GM12873 (cell line): ENCODE measurements at regions not wholly inside any gene's neighbourhood (a gene's known extent, or its start where the extent isn't known, plus 50 kb on each side); places are given as distances from the start of the nearest gene placed in this dataset.

Experiments used
- CTCF ChIP-seq: IDR thresholded peaks from 2 replicates; pipeline ENCODE4 v1.5.1; 2012; ENCODE audit warnings: low read depth, mild to moderate bottlenecking, moderate library complexity, low read length, control low read depth; ENCODE audit not compliant: insufficient read depth; ENCODE audit errors: missing control alignments

- no peak for TF ChIP-seq CTCF
Measured at GRCh38 chr6:44531442-44532015, 144.0 kb downstream of the CDC5L start.

DNA sequence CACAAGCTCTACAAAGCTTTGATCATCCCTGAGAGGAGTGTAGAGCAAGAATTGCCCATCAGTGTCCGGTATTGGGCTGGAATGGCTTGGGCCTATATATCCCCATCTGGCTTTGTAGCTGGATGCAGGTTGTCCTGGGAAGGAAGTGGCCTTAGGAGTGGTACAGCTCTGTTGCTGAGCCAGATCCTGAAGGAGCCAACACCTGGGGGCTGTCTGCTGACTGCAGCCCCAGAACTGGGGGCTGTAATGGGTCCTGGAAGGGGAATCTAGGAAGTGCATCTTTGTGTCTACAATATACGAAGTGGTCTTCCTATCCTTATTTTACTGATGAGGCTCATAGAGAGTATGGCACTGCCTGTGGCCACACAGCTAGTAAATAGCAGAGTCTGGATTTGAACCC, 145.9 kb downstream of the CDC5L start:
- no peak for TF ChIP-seq CTCF

- TF ChIP-seq CTCF: no peak
Measured at GRCh38 chr6:44534291-44534690, 146.8 kb downstream of the CDC5L start.

GRCh38 chr6:44535446-44535845, 147.9 kb downstream of the CDC5L start:
- no peak for TF ChIP-seq CTCF

DNA sequence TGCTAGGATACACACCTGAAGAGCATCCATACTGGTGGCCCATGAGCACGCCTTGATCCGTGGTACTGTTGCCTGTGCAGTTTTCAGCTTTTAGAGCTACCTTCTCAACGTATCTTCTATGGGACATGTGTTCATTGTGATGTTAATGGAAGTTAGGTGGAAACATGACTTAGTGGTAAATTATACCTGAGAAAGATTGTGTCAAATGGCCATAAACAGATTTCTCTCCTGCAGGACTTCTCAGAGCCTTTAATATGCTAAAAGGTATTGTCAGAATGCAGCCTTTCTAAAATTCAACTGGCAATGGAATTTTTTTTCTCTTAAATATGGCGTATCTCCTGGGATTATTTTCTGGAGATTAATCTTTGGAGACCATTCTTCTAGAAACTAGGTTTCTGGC, 148.5 kb downstream of the CDC5L start:
- TF ChIP-seq CTCF: no peak

DNA sequence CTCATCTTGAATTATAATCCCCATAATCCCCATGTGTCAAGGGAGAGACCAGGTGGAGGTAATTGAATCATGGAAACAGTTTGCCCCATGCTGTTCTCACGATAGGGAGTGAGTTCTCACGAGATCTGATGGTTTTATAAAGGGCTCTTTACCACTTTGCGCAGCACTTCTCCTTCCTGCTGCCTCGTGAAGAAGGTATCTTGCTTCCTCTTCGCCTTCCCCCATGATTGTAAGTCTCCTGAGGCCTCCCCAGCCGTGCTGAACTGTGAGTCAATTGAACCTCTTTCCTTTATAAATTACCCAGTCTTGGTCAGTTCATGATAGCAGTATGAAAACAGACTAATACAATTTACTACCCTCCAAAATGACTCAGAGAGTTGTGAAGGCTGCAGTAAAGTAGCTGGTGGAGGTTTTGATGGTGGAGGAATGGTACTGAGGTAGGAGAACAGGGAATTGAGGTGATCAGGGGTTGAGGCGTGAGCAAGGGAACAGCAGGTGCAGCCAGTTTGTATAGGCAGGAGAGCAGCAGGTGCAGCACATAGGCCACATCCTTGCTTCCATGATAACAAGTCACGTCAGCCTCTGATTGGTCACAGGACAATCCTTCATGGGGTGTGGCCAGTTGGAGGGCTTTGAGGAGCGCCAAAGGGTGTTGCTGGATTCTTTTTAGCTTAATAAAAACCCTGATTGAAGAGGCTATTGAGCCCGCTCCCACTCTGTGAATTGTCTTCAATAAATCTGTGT, 150.0 kb downstream of the CDC5L start:
- no peak for TF ChIP-seq CTCF

DNA sequence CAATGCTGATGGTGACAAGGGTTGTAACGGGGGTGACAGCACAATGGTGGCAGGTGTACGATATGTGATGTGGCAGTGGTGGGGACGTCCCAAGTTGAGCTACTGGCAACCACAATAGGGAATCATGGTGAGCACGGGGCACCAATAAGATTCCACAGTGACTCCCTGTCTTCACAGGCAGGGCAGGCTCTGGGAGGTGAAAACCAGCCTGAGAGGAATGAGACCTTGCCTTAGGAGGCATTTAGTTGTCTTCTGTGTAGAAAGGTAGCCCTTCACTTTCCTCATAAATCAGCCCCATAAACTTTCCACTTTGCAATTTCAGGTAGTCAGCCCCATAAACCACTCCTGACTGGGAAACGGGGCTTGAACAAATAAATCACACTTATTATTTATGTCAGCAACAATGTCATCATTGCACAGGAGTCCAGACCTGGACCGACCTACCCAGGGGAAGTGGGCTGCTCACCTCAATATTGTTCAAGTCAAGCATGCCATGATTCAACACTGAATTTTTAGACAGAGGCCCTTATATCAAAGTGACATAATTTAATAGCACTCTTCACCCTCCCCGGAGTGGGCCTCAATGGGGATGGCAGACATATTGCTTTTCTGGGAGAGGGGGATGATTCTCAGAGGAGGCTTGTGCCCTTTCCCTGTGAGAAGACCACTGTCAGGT, 150.8 kb downstream of the CDC5L start:
- no peak for TF ChIP-seq CTCF
